ENCODE measurements at regions not wholly inside any gene's neighbourhood (a gene's known extent, or its start where the extent isn't known, plus 50 kb on each side); places are given as distances from the start of the nearest gene placed in this dataset.

GRCh38 chr21:31781737-31782136 lies 49.8 kb upstream of the SCAF4 start:
- no peak overlapping the region for H3K27ac ChIP-seq (ENCODE audit: insufficient read depth, low read length, poor library complexity, severe bottlenecking)
- H3K4me3 ChIP-seq (ENCODE audit: low read depth, low read length) = no peak overlapping the region
- no peaks in the 10 kb centered on the region for H3K4me1 ChIP-seq (ENCODE audit: control insufficient read depth, insufficient read depth, low read length, poor library complexity, severe bottlenecking)
- H3K4me3 Mint-ChIP-seq = no peak overlapping the region
- no peaks in the 10 kb centered on the region for H3K36me3 ChIP-seq (ENCODE audit: control insufficient read depth, insufficient read depth, low read length)
- H3K4me1 Mint-ChIP-seq = peaks cover 0 to 8% (median 2%) of the 10 kb centered on the region in 4 donors
- H3K9me3 Mint-ChIP-seq = peaks cover 0 to 3% (median 0%) of the 10 kb centered on the region in 7 donors
- no peak for ATAC-seq (ENCODE audit: low read depth in 2 of 2)
- H3K27ac Mint-ChIP-seq = no peak overlapping the region
- no peaks in the 10 kb centered on the region for H3K36me3 Mint-ChIP-seq
- H3K9me3 ChIP-seq (ENCODE audit: control insufficient read depth in 2 of 2, low read length in 2 of 2) = no peaks in the 10 kb centered on the region
- H3K27me3 ChIP-seq (ENCODE audit: control insufficient read depth, insufficient read depth, low read length) = peaks cover 2% of the 10 kb centered on the region
- H3K27me3 Mint-ChIP-seq = peaks cover 4% of the 10 kb centered on the region
- no peak for DNase-seq
